ENCODE measurements at regions not wholly inside any gene's neighbourhood (a gene's known extent, or its start where the extent isn't known, plus 50 kb on each side); places are given as distances from the start of the nearest gene placed in this dataset.

GRCh38 chr9:78568774-78569173, 271.8 kb downstream of the PSAT1 start:
- DNase-seq: no peak

- DNase-seq: no peak
Observed at GRCh38 chr9:78572266-78572665, 275.3 kb downstream of the PSAT1 start.

- no peak for DNase-seq
Observed at GRCh38 chr9:78573205-78573604, 276.3 kb downstream of the PSAT1 start.

GRCh38 chr9:78573669-78574068, 276.7 kb downstream of the PSAT1 start:
- no peak for DNase-seq

- no peak for DNase-seq
Observed at GRCh38 chr9:78574354-78575045, 277.6 kb downstream of the PSAT1 start.

- no peak for DNase-seq
Observed at GRCh38 chr9:78575081-78575480, 278.2 kb downstream of the PSAT1 start.

GRCh38 chr9:78575771-78576170, 278.8 kb downstream of the PSAT1 start:
- no peak for DNase-seq

- DNase-seq: no peak
Observed at GRCh38 chr9:78577156-78577906, 280.4 kb downstream of the PSAT1 start.

- no peak for DNase-seq
Observed at GRCh38 chr9:78578072-78578471, 281.1 kb downstream of the PSAT1 start.

GRCh38 chr9:78582821-78583220, 285.9 kb downstream of the PSAT1 start:
- DNase-seq: no peak

- DNase-seq: no peak
Observed at GRCh38 chr9:78584589-78584988, 287.7 kb downstream of the PSAT1 start.

GRCh38 chr9:78585909-78586308, 289.0 kb downstream of the PSAT1 start:
- no peak for DNase-seq

GRCh38 chr9:78590068-78590467, 293.1 kb downstream of the PSAT1 start:
- no peak for DNase-seq

- DNase-seq: no peak
Observed at GRCh38 chr9:78592811-78593210, 295.9 kb downstream of the PSAT1 start.

- no peak for DNase-seq
Observed at GRCh38 chr9:78595200-78595945, 298.4 kb downstream of the PSAT1 start.

GRCh38 chr9:78596346-78596745, 299.4 kb downstream of the PSAT1 start:
- DNase-seq: no peak

- no peak for DNase-seq
Observed at GRCh38 chr9:78598120-78598519, 301.2 kb downstream of the PSAT1 start.

GRCh38 chr9:78599926-78600325, 303.0 kb downstream of the PSAT1 start:
- no peak for DNase-seq

GRCh38 chr9:78601957-78602565, 305.1 kb downstream of the PSAT1 start:
- DNase-seq: no peak

GRCh38 chr9:78605041-78606000, 308.4 kb downstream of the PSAT1 start:
- no peak for DNase-seq

GRCh38 chr9:78606001-78606379, 309.1 kb downstream of the PSAT1 start:
- DNase-seq: no peak

- no peak for DNase-seq
Observed at GRCh38 chr9:78607853-78608252, 310.9 kb downstream of the PSAT1 start.

All from SIG-M5 (cell line).